ENCODE measurements at regions not wholly inside any gene's neighbourhood (a gene's known extent, or its start where the extent isn't known, plus 50 kb on each side); places are given as distances from the start of the nearest gene placed in this dataset.

DNA sequence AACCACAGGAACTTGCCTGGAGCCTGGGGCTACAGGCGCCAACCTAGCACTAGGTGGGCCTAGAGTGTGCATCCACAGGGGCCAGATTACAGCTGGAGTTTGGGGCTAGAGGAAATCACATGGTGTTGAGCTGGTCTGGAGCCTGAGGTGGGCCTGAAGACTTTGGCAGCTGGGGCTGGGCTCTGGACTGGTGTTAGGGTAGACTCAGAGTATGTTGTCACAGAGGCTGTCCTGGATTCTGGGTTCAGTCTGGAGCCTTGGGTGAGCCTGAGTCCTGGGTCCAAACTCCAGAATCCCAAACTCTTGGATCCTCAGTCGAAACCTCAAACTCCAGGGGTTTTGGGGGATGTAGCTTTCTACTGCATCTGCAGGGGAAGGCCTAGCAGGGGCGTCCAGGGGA lies 356.7 kb downstream of the FRK start:
- no peak overlapping the region for H3K4me2 ChIP-seq (ENCODE audit: insufficient read depth, low read length)
- no peak overlapping the region for H3K27ac ChIP-seq (ENCODE audit: insufficient read depth, low read depth, low read length)
- H4K20me1 ChIP-seq (replicated peaks; ENCODE audit: control insufficient read depth, extremely low read depth, insufficient read depth, low read length), result no peaks in the 10 kb centered on the region
- peaks cover 5% of the 10 kb centered on the region for H3K9me3 ChIP-seq (replicated peaks; ENCODE audit: control insufficient read depth, insufficient read depth, low read length)
- no peak overlapping the region for H3K9ac ChIP-seq (replicated peaks; ENCODE audit: extremely low read depth, insufficient read depth, low read length)
- ChIA-PET POLR2A (no interaction called here), CTCF (no interaction called here)
- no peak overlapping the region for H2AFZ ChIP-seq (ENCODE audit: low read depth, low read length)
- TF ChIP-seq FOS (IDR thresholded peaks at IDR 0.05; ENCODE audit: borderline replicate concordance, insufficient read depth, low read length) (no peak), POLR2A (IDR thresholded peaks at IDR 0.05; ENCODE audit: low read depth, low read length) (no peak)
- H3K79me2 ChIP-seq (ENCODE audit: control insufficient read depth, insufficient read depth, low read length), result no peaks in the 10 kb centered on the region
- H3K36me3 ChIP-seq (ENCODE audit: control insufficient read depth in 2 of 2, extremely low read depth in 1 of 2, insufficient read depth in 2 of 2, low read length in 2 of 2), result no peaks in the 10 kb centered on the region
- no peaks in the 10 kb centered on the region for H3K27me3 ChIP-seq (ENCODE audit: control insufficient read depth in 2 of 2, insufficient read depth in 2 of 2, low read length in 2 of 2)
- no peaks in the 10 kb centered on the region for H3K4me1 ChIP-seq (ENCODE audit: control insufficient read depth, extremely low read depth, insufficient read depth, low read length)
- no TSS peak for BruUV-seq (replicated peaks)
- intact Hi-C loops (cut with micrococcal nuclease) (no loop called here), dilution Hi-C loops (cut with MboI; ENCODE audit: extremely low pct_ligation_motif_present, low sequenced_read_pairs) (no loop called here)
- DNase-seq (ENCODE audit: low read depth, low spot score) (no peak), FAIRE-seq (no peak)
- H3K9me1 ChIP-seq (replicated peaks; ENCODE audit: control insufficient read depth, extremely low read depth, insufficient read depth, low read length), result no peaks in the 10 kb centered on the region
- H3K4me3 ChIP-seq (replicated peaks in 1 of 3; ENCODE audit: insufficient read depth in 1 of 3, low read depth in 1 of 3, low read length in 3 of 3), result no peak overlapping the region

DNA sequence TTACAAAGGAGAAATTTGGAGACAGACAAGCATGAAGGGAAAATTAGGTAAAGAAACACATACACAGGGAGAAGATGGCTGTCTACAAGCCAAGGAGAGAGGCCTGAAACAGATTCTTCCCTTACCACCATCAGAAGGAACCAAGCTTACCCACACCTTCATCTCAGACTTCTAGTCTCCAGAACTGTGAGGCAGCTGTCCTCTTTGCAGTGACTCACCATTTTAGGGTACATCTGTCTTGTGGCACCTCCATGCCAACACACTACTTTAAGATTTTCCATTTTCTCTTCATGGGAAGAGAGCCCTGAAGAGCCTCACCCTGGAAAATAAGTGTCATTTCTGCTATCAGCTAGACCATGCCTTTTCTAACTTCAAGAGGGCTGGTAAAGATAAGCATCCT lies 369.3 kb downstream of the FRK start:
- intact Hi-C loops (cut with micrococcal nuclease) (no loop called here), dilution Hi-C loops (cut with MboI; ENCODE audit: extremely low pct_ligation_motif_present, low sequenced_read_pairs) (no loop called here)
- no peak for DNase-seq (ENCODE audit: low read depth, low spot score)
- BruUV-seq (replicated peaks), result no TSS peak
- POLR2A ChIA-PET, result no interaction called here
- Histone ChIP-seq H3K36me3 (ENCODE audit: control insufficient read depth in 2 of 2, extremely low read depth in 1 of 2, insufficient read depth in 2 of 2, low read length in 2 of 2) (no peaks in the 10 kb centered on the region), H3K9me3 (replicated peaks; ENCODE audit: control insufficient read depth, insufficient read depth, low read length) (no peaks in the 10 kb centered on the region), H2AFZ (ENCODE audit: low read depth, low read length) (no peak overlapping the region), H3K9me1 (replicated peaks; ENCODE audit: control insufficient read depth, extremely low read depth, insufficient read depth, low read length) (no peaks in the 10 kb centered on the region), H3K4me3 (replicated peaks in 1 of 3; ENCODE audit: insufficient read depth in 1 of 3, low read depth in 1 of 3, low read length in 3 of 3) (no peak overlapping the region), H4K20me1 (replicated peaks; ENCODE audit: control insufficient read depth, extremely low read depth, insufficient read depth, low read length) (no peaks in the 10 kb centered on the region), H3K79me2 (ENCODE audit: control insufficient read depth, insufficient read depth, low read length) (no peaks in the 10 kb centered on the region), H3K4me2 (ENCODE audit: insufficient read depth, low read length) (no peak overlapping the region), H3K9ac (replicated peaks; ENCODE audit: extremely low read depth, insufficient read depth, low read length) (no peak overlapping the region), H3K4me1 (ENCODE audit: control insufficient read depth, extremely low read depth, insufficient read depth, low read length) (no peaks in the 10 kb centered on the region), H3K27me3 (ENCODE audit: control insufficient read depth in 2 of 2, insufficient read depth in 2 of 2, low read length in 2 of 2) (no peaks in the 10 kb centered on the region), H3K27ac (ENCODE audit: insufficient read depth, low read depth, low read length) (no peak overlapping the region)
- CTCF ChIA-PET, result interaction anchor here (1.2 kb wide), 1 partner anchor 17 kb away, joined by 3 read pairs; no protein-coding TSS in a partner anchor
- TF ChIP-seq, protein P1, sequence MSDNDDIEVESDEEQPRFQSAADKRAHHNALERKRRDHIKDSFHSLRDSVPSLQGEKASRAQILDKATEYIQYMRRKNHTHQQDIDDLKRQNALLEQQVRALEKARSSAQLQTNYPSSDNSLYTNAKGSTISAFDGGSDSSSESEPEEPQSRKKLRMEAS (IDR thresholded peaks at IDR 0.05; ENCODE audit: insufficient read depth, insufficient read length), result no peak
- no peak for TF ChIP-seq POLR2AphosphoS5 (IDR thresholded peaks at IDR 0.05; ENCODE audit: insufficient read depth, low read depth, low read length)
- TF ChIP-seq EZH2 (IDR thresholded peaks at IDR 0.05; ENCODE audit: borderline replicate concordance, low read depth, low read length, severe bottlenecking), result no peak
- no peak for TF ChIP-seq FOS (IDR thresholded peaks at IDR 0.05; ENCODE audit: borderline replicate concordance, insufficient read depth, low read length)
- TF ChIP-seq MYC (IDR thresholded peaks at IDR 0.05; ENCODE audit: low read depth, low read length), result no peak
- TF ChIP-seq JUN (IDR thresholded peaks at IDR 0.05; ENCODE audit: borderline replicate concordance, insufficient read depth, insufficient read length, low read depth), result no peak
- TF ChIP-seq, protein P2, sequence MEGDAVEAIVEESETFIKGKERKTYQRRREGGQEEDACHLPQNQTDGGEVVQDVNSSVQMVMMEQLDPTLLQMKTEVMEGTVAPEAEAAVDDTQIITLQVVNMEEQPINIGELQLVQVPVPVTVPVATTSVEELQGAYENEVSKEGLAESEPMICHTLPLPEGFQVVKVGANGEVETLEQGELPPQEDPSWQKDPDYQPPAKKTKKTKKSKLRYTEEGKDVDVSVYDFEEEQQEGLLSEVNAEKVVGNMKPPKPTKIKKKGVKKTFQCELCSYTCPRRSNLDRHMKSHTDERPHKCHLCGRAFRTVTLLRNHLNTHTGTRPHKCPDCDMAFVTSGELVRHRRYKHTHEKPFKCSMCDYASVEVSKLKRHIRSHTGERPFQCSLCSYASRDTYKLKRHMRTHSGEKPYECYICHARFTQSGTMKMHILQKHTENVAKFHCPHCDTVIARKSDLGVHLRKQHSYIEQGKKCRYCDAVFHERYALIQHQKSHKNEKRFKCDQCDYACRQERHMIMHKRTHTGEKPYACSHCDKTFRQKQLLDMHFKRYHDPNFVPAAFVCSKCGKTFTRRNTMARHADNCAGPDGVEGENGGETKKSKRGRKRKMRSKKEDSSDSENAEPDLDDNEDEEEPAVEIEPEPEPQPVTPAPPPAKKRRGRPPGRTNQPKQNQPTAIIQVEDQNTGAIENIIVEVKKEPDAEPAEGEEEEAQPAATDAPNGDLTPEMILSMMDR (IDR thresholded peaks at IDR 0.05; ENCODE audit: extremely low read depth in 1 of 2, insufficient read depth in 1 of 2, low read depth in 1 of 2, low read length in 2 of 2), result no peak
- TF ChIP-seq GATA2 (IDR thresholded peaks at IDR 0.05; ENCODE audit: insufficient read depth, insufficient read length, low read depth, low read length), result no peak
- FAIRE-seq, result no peak
